ENCODE measurements at regions not wholly inside any gene's neighbourhood (a gene's known extent, or its start where the extent isn't known, plus 50 kb on each side); places are given as distances from the start of the nearest gene placed in this dataset.

GRCh38 chr18:27608742-27609141 lies 423.6 kb upstream of the CHST9 start:
- DNase-seq (ENCODE audit: extremely low read depth in 1 of 11, low read depth in 9 of 11, low spot score in 4 of 11): no peak

GRCh38 chr18:27608174-27608573 lies 423.1 kb upstream of the CHST9 start:
- DNase-seq (ENCODE audit: extremely low read depth in 1 of 11, low read depth in 9 of 11, low spot score in 4 of 11): no peak

GRCh38 chr18:27606741-27607140 lies 421.6 kb upstream of the CHST9 start:
- DNase-seq (ENCODE audit: extremely low read depth in 1 of 11, low read depth in 9 of 11, low spot score in 4 of 11): peak in 5 of 11 donors; percentile 21 to 51 (median 42)

- DNase-seq (ENCODE audit: extremely low read depth in 1 of 11, low read depth in 9 of 11, low spot score in 4 of 11): peak; percentile 64 to 84 (median 76)
Measured at GRCh38 chr18:27605107-27605834, 420.2 kb upstream of the CHST9 start.

DNA sequence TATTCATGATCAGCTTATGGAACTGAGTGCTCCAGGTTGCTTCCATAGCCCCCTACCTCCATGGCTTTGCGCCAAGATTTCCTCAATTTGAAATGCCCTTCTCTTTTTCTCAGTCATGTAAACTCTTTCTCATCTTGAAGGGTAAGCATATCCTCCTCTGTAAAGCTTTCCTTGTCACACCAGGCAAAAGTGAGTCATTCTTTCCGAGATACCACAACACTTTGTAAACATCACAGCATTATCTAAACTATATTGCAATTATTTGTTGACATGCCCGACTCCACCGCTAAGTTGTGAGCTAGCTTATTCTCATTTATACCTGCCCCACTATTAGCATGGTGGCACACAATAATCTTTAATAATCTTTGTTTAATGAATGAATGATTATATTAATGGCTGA lies 419.5 kb upstream of the CHST9 start:
- DNase-seq (ENCODE audit: extremely low read depth in 1 of 11, low read depth in 9 of 11, low spot score in 4 of 11): no peak

DNA sequence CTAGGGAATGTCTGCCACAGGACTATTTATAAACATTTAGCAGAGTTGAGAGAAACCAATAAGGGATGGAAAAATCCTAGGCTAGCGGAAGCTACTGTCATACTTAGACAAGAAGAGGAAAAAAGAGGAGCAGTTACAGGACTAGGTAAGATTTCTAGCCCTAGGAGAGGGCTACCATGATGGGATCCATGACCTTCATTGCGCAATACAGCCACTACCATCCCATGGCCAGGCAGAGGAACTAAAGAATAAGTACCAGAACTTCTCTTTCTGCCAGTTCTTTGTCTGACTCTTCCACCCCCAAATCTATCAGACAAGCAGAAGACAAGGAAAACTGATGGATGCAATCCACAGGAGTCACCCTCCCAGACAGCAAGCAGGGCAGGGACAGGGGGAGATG lies 417.0 kb upstream of the CHST9 start:
- no peak for DNase-seq (ENCODE audit: extremely low read depth in 1 of 11, low read depth in 9 of 11, low spot score in 4 of 11)

GRCh38 chr18:27600245-27600644 lies 415.1 kb upstream of the CHST9 start:
- no peak for DNase-seq (ENCODE audit: extremely low read depth in 1 of 11, low read depth in 9 of 11, low spot score in 4 of 11)

- DNase-seq (ENCODE audit: extremely low read depth in 1 of 11, low read depth in 9 of 11, low spot score in 4 of 11): peak in 8 of 11 donors; percentile 10 to 43 (median 28)
Measured at GRCh38 chr18:27599202-27599829, 414.2 kb upstream of the CHST9 start.

DNA sequence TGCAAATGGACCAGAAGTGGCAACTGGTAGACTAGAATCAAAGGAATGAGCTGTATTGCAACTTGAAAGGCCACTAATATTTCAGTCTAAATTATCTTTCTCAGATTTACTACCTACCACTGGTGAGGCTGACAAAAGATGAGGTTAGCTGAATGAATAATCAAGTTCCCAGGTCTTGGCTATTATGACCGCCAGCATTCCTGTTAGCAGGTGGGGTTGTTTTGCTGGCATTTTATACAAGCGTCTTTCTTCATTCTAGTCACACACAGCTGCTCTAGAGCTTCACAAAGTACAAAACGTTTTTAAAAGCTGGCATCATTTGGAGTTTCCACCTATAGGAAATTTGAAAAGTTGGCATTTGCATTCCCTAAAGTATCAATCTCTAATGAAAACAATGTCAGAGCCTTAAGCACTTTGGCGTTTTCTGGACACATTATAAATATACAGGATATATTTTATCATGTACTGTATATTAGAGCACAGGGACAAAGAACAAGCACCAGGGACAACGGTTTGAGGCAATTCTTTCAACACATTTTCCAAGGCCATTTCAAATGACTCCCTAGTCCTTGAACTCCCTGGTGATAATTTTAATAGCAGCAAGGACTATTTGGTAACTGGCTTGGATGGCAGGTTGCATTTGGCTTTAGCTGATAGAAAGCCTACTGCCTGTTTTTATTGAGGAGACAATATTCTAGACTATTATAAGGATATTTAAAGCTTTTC lies 410.2 kb upstream of the CHST9 start:
- no peak for DNase-seq (ENCODE audit: extremely low read depth in 1 of 11, low read depth in 9 of 11, low spot score in 4 of 11)

DNA sequence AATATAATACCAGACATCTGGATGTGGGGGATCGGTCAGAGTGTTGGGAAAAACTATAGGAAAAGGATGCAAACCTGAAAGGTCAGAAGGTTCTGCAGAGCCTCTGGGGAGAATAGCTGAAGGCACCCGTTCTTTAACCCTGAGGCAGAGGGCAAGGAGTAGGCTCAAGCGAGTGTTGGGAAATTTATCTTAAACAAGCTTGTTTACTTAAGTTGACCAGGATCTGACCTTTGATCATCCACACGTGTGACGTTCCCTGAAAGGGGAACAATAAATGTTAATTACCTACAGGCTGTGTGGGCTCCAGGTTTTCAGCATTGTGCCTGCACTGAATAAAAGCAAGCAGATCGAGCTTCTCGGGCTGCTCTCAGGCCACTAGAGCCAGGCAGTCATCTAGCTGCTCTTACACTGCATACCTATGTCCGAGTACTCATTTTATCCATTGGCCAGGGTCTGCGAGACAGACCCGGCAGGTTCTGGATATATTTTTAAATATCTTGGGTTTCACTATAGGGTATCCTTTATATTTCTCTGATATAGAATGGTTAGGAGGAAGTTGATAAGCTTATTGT lies 400.6 kb upstream of the CHST9 start:
- no peak for DNase-seq (ENCODE audit: extremely low read depth in 1 of 11, low read depth in 9 of 11, low spot score in 4 of 11)

DNA sequence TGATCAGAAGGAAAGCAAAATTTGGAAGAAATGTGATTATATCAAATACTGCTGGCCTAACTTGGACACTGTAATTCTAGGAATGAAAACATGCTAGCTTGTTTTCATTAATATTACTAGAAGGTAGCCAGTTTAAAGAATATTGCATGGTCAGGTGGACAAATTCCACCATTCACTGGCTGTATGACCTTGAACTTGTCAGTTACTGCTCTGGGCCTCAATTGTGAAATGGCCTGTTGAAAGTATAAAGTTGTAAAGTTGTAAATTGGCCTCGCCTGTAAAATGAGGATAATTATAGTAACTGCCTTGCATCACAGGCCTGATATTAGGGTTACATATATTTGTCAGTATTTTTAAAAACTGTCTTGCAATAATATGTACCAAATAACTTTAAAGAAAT lies 398.4 kb upstream of the CHST9 start:
- no peak for DNase-seq (ENCODE audit: extremely low read depth in 1 of 11, low read depth in 9 of 11, low spot score in 4 of 11)

GRCh38 chr18:27582760-27583412 lies 397.8 kb upstream of the CHST9 start:
- no peak for DNase-seq (ENCODE audit: extremely low read depth in 1 of 11, low read depth in 9 of 11, low spot score in 4 of 11)

- no peak for DNase-seq (ENCODE audit: extremely low read depth in 1 of 11, low read depth in 9 of 11, low spot score in 4 of 11)
Measured at GRCh38 chr18:27581296-27581904, 396.3 kb upstream of the CHST9 start.

DNA sequence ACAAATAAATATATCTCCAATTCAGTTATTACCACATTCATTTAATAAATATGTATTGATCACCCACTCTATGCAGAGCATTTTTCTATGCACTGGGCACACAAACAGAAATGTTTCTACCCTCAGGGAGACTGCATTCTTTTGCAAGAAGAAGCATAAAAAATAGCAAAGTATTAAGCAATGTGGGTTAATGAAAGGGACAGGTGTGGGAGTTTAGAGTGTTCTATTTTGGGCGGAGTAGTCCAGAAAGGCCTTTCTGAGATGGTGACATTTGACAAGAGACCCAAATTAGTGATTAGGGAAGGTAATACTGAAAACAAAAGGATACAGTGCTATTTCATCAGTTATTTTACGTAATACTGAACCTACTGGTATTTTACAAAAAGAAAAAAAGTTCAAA lies 394.3 kb upstream of the CHST9 start:
- no peak for DNase-seq (ENCODE audit: extremely low read depth in 1 of 11, low read depth in 9 of 11, low spot score in 4 of 11)

DNA sequence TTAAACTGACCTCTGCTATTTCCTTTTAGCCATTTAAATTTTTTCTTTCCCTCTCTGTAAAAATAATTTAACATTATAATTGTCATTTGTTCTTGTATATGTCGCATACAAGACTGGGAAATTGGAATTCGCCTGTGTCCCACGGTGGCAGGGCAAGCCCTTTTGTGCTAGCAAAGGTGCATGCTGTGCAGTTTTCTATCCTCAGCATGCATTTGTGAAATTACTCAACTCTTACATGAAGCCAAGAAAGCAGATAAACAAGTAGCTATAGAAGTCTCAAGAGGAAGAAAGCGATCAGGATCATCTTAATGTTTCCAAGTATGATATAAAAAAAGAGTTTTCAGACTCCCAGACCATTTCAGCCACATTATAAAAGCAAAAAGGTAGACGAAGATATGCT lies 392.6 kb upstream of the CHST9 start:
- DNase-seq (ENCODE audit: extremely low read depth in 1 of 11, low read depth in 9 of 11, low spot score in 4 of 11): no peak

DNA sequence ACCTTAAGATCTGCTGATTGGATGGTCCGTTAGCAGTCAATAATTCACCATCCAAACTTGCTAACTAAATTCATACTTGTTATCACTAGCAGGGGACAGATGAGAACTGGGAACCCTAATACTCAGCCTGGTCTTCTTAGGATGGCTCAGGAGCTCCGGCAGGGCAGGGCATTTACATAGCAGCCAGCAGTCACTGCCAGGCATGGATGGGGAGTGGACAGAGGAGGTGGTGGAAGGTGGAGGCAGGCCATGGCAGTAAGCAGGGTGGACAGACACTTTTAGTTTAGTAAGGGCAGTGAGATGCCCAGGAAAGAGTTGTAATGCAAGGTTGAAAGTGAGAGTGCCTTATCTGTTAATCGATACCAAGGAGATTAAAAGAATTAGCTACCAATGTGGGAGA lies 392.2 kb upstream of the CHST9 start:
- no peak for DNase-seq (ENCODE audit: extremely low read depth in 1 of 11, low read depth in 9 of 11, low spot score in 4 of 11)

- DNase-seq (ENCODE audit: extremely low read depth in 1 of 11, low read depth in 9 of 11, low spot score in 4 of 11): no peak
Measured at GRCh38 chr18:27567434-27567833, 382.3 kb upstream of the CHST9 start.

DNA sequence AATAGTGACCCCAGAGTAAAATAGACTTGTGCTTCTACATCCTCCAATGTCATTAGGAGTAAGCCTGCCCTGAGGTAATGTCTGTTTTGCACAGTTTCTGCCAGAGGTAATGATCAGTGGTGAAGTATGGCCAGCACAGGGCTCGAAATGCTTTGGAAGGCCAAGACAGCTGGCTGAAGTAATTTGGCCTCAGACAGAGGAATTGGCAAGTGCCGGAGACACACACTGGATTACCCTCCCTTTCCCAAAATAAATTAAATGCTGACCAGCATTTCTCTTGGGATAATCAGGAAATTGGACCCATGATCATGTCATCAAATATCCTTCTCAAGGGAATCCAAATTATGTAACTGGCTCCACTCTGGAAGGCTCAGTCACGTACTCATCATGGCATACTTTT lies 379.0 kb upstream of the CHST9 start:
- no peak for DNase-seq (ENCODE audit: extremely low read depth in 1 of 11, low read depth in 9 of 11, low spot score in 4 of 11)

All from renal cortex interstitium (tissue), 11 donors.